HG03196 (cell line): ENCODE measurements at regions not wholly inside any gene's neighbourhood (a gene's known extent, or its start where the extent isn't known, plus 50 kb on each side); places are given as distances from the start of the nearest gene placed in this dataset.
"Not testable (repeated sequence)": the region's sequence is repeated elsewhere in the genome, so short reads cannot be mapped to it uniquely, and the experiment has no call there.

Experiments used
- ATAC-seq: cut with Tn5 transposase; IDR thresholded peaks from one replicate; pipeline ENCODE4 v1.9.1; 2021; ENCODE audit not compliant: unreplicated experiment

DNA sequence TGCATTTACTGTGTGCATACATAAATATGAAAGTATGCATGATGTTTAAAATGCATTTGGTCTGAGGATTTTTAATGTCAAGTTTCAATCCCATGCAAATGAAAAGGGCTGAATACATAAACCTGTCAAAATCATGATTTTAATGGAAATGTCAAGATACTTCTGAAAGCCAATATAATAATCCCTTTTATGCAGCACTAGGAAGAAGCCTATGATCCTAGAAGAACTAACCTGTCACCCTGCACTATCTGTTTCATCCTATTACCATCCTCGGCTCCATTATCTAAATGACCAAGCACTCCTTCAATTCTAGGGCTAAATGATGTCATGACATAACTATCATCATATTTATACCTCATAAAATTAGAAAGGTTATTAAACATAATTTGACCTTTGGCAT, 2229.4 kb upstream of the WWC1 start:
- no peak for ATAC-seq

DNA sequence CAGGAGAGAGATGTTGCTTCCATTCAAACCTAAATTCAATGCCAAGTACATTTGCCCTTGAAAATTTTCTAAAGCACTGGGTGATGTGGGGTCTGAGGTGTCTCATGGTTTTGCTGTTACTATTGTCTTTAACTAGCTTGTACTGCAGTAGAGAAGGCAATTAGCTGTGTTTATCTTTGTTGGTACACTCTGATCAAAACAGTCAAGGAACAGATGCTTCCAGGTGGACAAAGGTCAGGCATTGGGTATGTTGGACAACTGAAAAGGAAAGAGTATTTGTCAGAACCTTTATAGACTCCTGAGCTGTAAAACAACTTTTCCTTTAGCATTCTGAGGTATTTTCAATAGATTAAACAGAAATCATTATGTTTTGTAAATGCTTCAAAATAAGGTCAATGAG, 2228.7 kb upstream of the WWC1 start:
- no peak for ATAC-seq

DNA sequence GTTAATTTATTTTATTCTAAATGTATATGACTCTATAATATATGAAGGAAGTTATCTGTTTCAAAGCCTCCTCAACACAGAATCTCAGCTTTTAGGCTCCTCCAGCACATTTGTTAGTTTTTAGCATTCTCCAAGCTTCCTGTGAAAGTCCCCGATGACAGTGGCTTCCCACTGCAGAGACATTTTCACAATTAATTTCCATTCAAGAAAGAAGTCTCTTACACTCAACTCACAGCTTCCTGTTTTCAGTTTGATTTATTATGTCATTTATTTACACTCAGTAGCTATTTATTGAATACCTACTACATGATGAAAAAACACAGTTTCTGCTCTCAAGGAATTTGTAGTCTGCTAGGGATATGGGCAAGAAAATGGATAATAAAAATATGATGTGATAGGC, 2228.2 kb upstream of the WWC1 start:
- ATAC-seq, result no peak

DNA sequence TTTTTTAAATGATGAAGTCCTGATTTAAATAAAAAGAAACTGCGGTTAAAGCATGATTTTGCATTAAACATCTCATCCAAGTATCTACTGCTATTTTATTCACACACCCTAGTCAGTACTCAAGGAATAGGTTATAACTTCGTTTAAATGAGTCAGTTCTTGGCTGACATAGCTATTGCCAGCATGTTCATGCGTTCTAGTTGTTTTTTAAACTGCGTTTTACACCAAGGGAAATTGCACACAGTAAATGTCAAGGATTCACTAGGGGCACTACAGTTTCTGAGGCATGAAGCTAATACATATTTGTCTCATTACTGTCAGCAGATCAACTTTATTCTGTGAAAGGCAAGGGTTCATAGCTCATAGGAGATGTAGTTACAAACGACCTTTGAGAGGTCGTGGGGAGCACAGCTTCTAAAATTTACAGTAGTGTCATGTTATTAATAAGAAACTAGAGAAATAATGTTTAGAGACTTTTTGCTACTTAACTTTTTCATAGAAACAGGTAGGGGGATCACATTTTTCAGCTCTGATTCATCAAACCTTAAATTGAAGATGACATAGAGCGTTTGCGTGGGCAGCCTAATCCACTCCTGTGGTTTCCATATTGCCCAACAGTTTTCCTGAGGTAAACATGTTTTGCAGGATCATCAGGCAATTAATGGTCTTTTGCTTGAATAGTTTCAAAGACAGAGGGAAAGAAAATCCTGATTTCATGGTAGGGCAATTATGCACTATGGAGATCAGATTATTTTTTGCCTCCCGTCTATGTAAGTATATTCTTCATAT, 2222.7 kb upstream of the WWC1 start:
- ATAC-seq, result no peak

DNA sequence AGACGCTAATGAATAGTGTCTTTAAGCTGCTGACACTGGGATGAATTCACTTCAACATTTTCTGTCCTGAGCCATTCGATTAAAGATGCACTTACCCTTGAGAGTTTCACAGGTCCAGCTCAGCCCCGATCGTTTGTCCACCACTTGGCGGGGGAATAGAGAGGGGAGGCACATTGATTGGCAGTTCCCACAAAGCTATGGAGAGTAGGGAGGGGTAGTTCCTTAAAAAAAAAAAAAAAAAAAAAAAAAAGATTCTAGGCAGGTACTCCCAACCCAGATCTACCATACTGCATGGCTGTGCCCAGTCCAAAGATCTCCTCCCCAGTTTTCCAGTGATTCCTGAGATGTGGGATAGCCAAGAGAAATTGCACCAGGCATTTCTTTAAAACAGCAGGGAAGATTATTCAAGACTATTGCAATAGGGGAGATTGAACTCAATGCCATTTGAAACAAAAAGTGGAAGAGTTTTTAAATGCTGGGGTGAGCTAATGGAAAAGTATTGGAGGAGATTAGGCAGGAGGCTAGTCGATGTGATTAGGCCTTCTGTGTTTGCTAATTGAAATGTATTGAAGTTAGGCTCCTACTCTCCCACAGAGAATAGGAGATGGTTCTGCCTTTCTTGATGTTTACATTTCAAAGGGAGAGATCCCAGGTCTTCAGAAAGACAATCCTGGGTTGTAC, 2217.4 kb upstream of the WWC1 start:
- ATAC-seq, result no peak

DNA sequence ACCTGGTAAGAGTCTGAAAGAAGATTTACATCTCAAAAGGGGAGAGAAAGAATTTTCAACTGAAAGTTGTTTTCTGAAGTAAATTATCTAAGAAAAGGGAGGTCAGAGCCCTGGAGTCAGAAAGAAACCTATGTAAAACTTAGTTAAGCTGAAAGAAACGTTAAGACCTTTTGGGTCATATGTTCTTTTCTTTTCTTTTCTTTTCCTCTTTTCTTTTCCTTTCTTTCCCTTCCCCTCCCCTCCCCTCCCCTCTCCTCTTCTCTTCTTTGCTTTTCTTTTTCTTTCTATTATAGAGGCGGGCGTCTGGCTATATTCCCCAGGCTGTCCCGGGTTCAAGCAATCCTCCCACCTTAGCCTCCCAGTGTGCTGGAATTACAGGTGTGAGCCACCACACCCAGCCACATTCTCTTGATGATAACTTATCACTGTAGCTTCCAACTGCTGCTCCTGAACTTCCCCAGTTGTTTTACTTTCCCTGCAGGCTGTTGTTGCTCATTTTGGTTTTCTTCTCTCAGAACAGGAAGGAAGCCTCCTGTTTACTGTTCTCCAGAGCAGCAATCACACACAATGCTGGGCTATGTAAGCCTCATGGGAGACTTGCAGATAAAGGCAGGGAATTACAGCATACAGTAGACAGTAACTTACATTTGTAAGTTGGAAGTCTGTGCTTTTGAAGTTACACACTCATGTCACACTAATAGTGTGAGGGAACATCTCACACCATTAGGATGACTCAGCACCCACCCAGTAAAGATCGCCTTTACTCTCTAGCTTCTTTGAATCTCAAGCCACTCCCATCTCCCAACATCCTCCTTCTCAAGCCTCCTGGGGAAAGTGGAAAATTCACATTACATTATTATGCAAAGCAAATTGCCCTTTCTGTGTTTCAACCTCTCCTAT, 2216.6 kb upstream of the WWC1 start:
- no peak for ATAC-seq

DNA sequence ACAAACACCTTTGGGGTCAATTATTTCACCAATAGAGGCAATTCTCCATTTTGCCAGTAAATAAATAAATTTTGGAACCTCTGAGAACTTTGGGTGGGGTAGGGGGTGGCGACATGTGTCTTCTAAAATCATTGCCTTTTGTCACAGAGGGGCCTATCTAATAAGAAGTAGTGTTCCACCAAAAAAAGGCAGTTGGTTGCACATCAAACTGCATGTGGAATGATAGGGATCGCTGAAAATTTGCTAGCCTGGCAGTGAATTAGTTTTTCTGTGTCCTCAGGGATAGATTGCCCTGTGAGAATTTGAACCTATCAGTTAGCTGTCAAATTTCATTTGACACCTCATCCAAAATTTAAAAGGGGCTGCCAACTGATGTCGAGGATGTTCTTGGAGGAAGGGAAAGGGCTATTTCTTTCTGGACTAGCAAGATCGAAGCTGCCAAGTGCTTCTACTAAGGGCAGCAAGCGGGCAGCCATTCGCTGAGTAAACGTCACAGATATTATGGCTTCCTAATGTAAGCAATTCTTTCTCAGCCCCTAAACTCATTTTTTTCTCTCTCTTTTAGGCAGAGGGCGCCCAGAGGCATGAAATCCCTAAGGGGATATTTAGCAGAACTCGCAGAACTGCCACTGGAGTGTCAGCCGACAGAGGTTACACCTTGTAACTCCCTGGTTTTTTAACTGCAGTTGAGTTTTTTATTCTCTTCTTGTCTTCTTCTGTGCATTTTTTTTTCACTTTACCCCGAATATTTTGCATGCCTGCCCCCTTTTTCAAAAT, 2208.1 kb upstream of the WWC1 start:
- no peak for ATAC-seq

DNA sequence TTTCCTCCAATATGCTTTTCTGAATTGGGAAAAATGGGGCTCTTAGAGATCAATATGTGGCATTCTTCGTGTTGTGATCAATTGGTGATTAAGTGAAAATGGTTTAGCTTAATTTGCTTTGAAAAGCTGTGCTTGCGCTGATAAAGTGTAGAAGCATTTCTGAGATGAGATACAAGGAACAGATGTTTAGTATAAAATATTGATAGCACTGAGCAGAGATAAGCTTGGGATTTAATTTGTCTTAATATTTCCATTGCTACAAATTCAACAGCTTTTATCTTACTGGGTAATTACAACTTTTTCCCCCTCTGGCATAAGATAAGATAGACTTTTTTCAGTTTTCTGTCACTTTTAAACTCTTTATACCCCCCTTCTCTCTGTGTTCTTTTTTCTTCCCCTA, 2204.9 kb upstream of the WWC1 start:
- ATAC-seq, result no peak

DNA sequence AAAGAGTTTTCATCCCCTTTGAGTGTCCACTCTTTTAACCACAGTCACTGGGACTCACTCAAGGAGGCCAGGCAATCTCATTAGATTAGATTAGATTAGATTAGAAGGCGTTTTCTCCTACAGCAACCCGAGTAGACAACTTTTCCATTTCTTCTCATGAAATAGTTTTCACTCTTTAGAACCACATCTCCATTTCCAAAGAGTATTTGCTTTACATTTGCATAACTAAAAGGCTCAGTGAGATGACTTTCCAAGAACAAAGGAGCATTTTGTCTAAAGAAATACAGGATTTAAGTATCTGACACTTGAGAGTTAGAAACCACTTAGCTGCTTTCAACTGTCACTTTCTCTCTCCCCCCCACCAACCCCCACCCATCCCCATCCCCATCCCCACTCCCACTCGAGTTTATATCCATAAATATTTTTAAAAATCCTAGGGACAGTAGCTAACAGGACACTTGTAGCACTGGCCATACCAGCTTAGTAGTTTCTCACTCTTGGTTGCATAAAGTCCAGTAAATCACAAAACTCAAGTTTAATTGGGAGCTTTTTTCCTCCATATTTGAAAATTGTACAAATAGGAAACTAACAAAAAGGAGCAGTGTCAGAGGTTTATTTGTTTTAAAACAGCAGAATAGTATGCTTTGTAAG, 2202.9 kb upstream of the WWC1 start:
- no peak for ATAC-seq

DNA sequence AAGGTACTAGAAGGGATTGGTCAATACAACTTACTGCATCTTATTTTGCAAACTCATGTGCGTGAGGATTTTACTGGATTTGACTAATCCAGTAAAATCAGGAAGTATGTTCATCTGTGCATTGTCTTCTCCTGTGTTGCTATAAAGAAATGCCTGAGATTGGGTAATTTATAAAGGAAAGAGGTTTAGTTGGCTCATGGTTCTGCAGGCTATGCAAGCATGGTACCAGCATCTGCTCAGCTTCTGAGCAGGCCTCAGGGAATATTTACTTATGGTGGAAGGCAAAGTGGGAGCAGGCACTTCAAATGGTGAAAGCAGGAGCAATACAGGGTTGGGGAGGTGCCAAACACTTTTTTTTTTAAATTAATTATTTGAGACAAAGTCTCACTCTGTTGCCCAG, 2199.5 kb upstream of the WWC1 start:
- no peak for ATAC-seq

DNA sequence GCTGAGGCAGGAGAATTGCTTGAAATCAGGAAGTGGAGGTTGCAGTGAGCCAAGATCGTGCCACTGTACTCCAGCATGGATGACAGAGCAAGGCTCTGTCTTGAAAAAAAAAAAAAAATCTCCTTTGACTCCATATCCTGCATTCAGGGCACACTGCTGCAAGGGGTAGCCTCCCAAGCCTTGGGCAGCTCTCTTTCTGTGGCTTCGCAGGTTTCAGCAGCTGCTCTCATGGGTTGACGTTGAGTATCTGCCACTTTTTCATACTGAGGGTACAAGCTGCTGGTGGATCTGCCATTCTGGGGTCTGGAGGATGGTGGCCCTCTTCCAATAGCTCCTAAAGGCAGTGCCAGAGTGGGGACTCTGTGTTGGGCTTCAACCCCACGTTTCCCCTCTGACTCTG, 2198.1 kb upstream of the WWC1 start:
- no peak for ATAC-seq

DNA sequence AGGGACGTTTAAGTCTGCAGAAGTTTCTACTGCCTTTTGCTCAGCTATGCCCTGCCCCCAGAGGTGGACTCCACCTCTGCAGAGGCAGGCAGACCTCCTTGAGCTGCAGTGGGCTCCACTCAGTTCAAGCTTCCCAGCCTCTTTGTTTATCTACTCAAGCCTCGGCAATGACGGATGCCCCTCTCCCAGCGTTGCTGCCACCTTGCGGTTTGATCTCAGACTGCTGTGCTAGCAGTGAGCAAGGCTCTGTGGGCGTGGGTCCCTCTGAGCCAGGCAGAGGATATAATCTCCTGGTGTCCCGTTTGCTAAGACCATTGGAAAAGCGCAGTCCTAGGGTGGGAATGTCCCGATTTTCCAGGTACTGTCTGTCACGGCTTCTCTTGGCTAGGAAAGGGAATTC, 2188.5 kb upstream of the WWC1 start:
- ATAC-seq, result no peak

DNA sequence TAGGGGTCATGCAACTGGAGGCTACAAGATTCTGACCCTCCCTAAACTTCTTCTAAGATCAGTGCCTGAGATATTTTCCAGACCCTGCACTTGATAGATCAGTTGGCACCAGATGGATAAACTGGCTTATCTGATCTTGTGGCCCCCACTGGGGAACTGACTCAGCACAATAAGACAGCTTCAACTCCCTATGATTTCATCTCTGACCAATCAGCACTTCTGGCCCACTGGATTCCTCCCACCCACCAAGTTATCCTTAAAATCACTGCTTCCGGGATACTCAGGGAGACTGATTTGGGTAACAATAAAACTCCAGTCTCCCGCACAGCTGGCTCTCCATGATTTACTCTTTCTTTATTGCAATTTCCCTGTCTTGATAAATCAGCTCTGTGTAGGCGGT, 2180.4 kb upstream of the WWC1 start:
- no peak for ATAC-seq

DNA sequence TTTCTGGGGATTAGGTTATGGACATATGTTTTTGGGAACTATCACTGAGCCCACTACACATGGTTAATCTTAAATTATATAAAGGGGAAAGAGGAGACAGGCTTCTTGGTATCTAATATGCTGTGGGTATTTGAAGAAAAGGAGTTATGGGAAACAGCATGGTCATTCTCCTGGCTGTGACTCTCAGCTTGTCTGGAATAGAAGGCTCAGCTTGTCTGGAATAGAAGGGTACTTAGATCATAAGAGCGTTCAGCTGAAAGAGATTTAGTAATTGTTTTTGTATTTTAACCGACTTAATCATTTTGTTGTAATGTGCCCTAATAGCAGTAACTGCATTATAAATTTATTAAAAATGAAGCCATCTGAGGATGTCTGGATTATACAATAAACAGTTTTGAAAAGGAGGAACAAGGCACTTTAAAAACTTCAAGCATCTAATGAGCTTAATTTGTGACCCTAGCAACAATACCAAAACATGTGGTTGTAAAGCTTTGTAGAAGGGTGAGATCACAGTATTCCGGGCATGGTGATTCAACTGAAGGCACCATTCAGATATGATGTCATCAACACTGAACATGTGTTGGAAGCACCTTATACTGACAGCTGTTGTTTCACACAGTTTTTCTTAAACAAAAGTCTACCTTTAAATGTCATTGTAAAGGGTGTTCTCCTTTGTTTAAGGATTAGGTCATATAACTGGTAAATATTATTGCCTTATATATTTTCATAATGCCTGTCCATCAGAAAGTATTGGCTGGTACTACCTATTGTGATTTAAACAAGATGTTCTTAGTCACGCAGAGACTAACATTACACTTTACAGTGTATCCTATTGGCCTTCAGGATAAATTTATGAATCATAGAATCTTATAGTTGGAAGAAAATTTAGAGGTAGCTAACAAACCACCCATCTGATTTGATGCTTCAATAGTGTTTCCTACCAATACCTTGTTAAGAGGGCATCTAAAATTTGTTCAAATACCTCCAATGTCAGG, 2174.1 kb upstream of the WWC1 start:
- no peak for ATAC-seq

DNA sequence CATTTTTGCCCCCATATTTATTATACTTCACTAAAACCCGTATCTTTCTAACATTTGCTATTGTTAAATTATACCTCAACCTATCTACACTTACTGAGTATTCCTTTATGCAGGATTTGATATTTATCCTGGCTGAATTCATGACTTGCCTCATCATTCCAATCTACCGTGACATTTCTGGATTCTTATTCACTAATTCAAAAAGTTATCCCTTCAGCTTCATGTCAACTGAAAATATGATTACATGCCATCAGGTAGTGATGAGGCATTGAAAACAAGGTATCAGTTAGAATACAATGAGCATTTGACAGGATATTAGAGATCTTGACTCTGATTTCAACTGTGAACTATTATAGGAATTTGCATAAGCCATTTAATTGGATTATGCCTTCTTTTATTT, 2171.9 kb upstream of the WWC1 start:
- ATAC-seq, result no peak

DNA sequence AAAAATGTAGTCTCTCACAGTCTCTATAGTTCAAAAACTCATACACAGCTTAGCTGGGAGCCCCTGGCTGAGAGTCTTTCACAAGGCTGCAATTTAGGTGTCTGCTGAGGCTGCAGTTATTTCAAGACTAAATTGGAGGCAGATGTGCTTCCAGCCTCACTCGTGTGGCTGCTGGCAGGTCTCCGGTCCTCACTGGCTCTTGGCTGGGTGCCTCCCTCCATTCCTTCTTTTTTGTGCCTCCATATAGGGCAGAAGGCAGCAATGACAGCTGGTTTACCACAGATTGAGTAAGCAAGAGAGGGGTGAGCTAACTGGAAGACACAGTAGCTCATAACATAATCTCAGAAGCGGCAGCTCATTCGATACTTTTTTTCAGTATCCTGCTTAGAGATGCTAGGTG, 2167.7 kb upstream of the WWC1 start:
- ATAC-seq, result no peak

DNA sequence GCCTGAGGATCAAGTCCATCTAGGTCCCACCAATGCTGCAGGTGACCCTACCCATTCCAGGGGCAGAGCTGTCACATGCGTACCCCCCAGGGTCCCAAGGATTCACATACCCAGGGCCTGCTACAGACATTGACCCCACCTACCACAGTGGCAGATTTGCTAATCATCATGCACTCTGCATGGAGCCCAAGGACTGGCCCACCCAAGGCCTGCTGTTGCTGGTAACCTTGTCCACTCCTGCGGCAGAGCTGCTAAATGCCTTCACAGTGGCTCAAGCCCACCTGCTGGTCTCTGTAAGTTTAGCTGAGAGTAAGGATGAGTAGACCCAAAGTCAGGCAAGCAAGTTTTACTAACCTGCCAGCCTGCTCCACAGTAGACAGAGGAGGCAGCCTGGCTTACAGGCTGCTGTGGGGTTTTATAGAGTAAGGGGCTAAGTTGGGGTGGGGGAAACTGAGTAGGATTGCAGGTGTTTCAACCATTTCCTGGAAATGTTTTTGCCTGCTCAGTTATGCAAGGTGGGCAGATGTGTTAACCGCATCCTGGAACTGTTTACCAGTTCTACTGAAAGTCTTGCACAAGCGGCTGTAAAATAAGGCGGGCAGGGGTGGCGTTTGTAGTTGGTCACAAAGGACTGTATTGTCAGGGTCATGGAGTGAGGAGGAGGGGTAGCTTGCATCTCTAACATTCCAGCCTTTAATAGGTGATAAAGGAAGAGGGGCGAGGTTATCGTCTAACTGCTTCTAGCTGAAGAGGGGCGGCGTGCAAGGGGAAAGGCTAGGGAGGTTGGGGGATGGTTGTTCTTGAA, 2163.5 kb upstream of the WWC1 start:
- no peak for ATAC-seq

DNA sequence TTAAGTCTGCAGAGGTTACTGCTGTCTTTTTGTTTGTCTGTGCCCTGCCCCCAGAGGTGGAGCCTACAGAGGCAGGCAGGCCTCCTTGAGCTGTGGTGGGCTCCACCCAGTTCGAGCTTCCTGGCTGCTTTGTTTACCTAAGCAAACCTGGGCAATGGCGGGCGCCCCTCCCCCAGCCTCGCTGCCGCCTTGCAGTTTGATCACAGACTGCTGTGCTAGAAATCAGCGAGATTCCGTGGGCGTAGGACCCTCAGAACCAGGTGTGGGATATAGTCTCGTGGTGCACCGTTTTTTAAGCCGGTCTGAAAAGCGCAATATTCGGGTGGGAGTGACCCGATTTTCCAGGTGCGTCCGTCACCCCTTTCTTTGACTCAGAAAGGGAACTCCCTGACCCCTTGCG, 2146.3 kb upstream of the WWC1 start:
- ATAC-seq, result not testable (repeated sequence)
